D721Med (cell line): ENCODE measurements at regions not wholly inside any gene's neighbourhood (a gene's known extent, or its start where the extent isn't known, plus 50 kb on each side); places are given as distances from the start of the nearest gene placed in this dataset.
"Not testable (repeated sequence)": the region's sequence is repeated elsewhere in the genome, so short reads cannot be mapped to it uniquely, and the experiment has no call there.

Experiments
- DNase-seq: peaks from one replicate; pipeline ENCODE4 v3.0.0; 2011; ENCODE audit warnings: low spot score; ENCODE audit not compliant: insufficient read length
- FAIRE-seq: peaks from 2 replicates; lab custom pipeline; 2011; peaks lifted over from hg19 to GRCh38; lab: Jason Lieb, UNC
- TF ChIP-seq, protein P1 (sequence below): IDR thresholded peaks from 2 replicates; pipeline ENCODE4 v1.5.1; 2012; ENCODE audit warnings: mild to moderate bottlenecking, control low read depth; ENCODE audit not compliant: insufficient read depth; ENCODE audit errors: missing control alignments

DNA sequence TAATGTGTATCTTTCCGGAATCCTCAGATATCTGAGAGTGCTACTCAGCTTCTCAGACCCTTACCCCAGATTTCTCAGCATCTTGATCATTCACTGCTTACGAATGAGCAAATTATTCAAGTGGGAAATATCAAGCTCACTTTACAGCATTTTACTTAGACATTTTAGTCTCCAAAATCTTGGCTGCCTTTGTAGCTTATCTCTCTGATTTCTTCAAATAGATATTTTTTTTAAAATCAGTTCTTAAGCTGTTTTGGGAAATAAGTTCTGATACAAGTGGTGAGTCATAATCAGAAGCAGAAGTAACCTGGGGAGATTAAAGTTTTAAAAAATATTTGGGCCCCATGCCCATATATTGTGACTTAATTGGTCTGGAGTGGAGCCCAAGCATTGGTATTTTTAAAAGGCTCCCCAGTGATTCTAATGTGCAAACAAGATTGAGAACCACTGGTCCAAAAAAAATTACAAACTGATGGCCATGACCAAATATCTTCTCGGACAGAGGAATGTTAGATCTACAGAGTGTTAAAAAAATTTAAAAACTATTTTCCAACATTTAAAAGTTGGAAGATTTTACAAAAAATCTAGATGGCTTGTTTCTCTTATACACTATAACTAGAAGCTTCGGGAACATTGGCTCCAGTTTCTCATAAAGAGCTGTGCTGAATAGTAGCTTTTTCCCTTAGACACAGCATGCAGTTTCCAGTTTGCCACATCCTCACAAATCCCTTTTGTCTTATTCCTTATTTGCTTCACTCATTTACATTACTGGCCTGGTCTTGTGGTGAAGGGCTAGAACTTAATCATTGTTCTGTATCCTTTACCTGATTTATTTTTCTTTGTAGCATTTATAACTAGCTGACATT, 87.8 kb upstream of the BMAL1 start:
- DNase-seq (no peak), FAIRE-seq (no peak)
- TF ChIP-seq, protein P1, sequence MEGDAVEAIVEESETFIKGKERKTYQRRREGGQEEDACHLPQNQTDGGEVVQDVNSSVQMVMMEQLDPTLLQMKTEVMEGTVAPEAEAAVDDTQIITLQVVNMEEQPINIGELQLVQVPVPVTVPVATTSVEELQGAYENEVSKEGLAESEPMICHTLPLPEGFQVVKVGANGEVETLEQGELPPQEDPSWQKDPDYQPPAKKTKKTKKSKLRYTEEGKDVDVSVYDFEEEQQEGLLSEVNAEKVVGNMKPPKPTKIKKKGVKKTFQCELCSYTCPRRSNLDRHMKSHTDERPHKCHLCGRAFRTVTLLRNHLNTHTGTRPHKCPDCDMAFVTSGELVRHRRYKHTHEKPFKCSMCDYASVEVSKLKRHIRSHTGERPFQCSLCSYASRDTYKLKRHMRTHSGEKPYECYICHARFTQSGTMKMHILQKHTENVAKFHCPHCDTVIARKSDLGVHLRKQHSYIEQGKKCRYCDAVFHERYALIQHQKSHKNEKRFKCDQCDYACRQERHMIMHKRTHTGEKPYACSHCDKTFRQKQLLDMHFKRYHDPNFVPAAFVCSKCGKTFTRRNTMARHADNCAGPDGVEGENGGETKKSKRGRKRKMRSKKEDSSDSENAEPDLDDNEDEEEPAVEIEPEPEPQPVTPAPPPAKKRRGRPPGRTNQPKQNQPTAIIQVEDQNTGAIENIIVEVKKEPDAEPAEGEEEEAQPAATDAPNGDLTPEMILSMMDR, result no peak

DNA sequence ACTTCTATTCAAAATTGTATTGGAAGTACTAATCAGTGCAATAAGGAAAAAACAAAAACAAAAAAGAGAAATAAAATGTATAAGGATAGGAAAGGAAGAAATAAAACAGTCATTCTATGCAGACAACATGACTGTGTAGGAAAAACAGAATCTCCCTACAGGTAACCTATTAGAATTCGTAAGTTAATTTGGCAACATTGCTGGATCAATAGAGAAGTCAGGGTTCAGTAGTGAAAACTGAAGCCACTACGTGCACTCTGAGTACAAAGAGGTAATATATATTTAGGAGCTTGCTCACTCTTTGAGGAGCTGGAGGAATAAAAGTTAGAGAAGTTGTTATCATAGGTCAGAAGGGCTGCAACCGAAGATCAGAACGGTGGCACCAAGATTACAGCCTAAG, 84.0 kb upstream of the BMAL1 start:
- TF ChIP-seq, protein P1, result no peak
- no peak for DNase-seq
- FAIRE-seq, result no peak

DNA sequence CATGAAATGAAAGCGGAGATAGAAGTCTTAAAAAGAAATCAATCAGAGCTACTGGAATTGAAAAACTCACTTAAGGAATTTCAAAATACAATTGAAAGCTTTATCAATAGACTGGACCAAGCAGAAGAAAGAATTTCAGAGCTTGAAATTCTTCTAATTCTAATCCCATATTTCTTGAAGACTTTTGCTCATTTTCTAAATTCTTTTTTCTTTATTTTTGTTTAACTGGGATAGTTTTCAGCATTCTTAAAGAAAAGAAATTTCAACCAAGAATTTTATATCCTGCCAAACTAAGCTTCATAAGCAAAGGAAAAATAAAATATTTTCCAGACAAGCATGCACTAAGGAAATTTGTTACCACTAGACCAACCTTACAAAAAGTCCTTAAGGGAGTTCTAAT, 80.2 kb upstream of the BMAL1 start:
- FAIRE-seq, DNase-seq: not testable (repeated sequence)

DNA sequence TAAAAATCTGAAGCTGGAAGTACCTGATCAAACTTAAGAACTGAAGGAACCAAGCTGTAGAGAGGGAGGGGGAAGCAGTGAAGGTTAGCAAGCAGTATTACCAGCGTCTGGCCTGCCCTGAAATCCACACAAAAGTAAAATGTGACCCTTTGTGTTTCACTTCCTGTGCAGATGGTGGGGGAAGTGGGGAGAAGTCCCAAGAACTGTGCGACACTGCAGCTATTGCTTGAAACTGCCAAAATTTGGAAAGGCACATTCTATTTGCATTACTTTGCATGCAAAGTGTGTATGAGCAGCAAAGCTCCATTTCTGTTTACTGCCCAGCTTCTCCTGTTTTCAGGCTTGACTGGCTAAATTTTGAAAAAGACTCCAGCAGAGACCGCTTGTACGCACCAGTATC, 72.1 kb upstream of the BMAL1 start:
- FAIRE-seq (no peak), DNase-seq (no peak)
- TF ChIP-seq, protein P1, result no peak

DNA sequence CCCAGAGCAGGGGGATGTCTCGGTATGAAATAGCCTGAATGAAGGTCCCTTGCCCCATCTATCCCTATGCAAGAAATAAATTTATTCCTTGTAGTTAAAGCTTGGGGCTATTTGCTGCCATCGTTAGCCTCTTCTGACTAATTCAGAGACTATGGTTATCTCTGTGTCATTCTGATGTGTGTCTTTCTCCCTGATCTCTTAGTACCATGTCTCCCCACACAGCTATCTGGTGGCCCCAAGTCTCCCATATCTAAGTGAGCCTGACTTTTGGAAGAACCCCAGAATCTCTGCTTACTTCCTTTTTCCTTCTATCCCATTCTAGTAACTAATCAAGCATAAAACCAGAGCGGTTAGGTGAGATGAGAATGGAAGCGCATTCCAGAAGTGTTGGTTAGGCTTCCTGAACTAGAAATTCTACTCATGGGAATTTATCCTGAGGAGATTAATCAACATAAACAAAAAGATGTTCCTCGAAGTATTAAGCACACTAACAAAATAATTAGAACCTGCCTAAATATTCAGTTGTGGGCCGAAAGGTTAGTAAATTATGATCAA, 71.4 kb upstream of the BMAL1 start:
- DNase-seq, result no peak
- FAIRE-seq, result no peak
- TF ChIP-seq, protein P1, result no peak

DNA sequence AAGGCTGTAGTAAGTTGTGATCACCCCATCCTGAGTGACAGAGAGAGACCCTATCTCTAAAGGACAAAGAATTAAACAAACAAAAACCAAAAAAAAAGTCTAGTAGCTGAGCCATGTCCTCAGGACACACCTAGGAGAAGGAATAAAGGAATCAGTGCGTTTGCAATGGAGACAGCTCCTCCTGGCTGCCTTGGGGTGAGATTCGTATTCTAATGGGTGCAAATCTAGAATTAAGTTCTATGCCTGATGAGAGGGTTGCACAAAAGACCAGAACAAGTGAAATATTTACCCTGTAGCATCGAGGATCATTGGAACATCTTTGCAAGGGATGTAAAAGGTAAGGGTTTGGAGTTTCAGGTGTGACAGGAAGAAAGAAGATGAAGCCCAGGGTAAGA, 70.3 kb upstream of the BMAL1 start:
- DNase-seq (no peak), FAIRE-seq (no peak)
- TF ChIP-seq, protein P1, result no peak

DNA sequence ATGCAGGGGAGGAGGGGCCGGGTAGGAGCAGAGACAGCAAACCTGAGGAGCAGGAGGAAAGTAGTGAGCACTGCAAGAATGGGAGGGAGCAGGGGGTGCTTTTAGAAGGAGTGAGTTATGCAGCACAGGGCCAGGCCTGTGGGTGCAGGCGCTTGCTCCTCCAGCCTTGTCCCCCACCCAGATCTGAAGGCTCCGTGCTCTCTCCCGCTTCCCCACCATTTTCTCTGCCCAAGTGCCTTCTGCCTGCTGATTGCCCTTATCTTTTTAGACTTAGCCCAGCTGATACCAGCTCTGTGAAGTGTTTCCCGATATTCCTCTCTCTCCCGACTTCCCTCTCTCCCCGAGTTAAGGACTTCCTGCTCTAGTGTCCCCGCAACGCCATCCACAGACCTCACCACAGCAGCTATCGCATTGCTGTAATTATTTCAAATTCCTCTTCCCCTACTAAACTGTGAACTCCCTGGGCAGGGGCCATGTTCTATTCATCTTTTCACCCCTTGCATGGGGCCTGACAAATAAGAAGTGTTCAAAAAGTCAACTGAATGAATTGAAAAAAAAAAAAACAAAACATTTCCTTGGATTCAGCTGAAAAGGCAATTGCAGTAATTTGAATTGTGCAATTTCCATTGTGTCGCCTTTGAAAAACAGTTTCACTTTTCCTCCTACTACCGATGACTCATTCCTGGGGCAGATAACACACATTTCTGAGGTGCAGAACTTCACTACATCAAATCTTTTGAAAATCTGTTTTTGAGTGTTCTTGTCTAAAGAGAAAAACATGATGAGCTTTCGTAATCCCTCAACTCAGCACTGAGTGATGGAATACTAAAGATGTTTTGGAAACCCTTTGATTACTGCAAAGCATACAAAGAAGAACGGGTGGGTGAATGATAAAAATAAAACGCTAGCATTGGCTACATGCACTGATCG, 69.7 kb upstream of the BMAL1 start:
- FAIRE-seq (no peak), DNase-seq (no peak)
- TF ChIP-seq, protein P1, result no peak
